Upper lobe of right lung (tissue), 1 donor: ENCODE measurements at regions not wholly inside any gene's neighbourhood (a gene's known extent, or its start where the extent isn't known, plus 50 kb on each side); places are given as distances from the start of the nearest gene placed in this dataset.
"Not testable (repeated sequence)": the region's sequence is repeated elsewhere in the genome, so short reads cannot be mapped to it uniquely, and the experiment has no call there.

ENCODE experiments used
- ATAC-seq: fragments of 200-7000 bp; cut with Tn5 transposase; one replicate; pipeline ENCODE4 v1.9.1; 2020; ENCODE audit warnings: mild to moderate bottlenecking, moderate library complexity
- DNase-seq: peaks from one replicate; pipeline ENCODE4 v3.0.0-alpha.2; 2020
- H3K27ac ChIP-seq: fragments of 200-600 bp; one replicate; pipeline ENCODE4 v1.8.0; 2022
- H3K27me3 ChIP-seq: fragments of 200-600 bp; one replicate; pipeline ENCODE4 v1.8.0; 2022; ENCODE audit warnings: mild to moderate bottlenecking
- H3K36me3 ChIP-seq: fragments of 200-600 bp; one replicate; pipeline ENCODE4 v1.8.0; 2022
- H3K4me1 ChIP-seq: fragments of 200-600 bp; one replicate; pipeline ENCODE4 v1.8.0; 2022
- H3K4me3 ChIP-seq: fragments of 200-600 bp; one replicate; pipeline ENCODE4 v1.8.0; 2022; ENCODE audit warnings: mild to moderate bottlenecking
- H3K9me3 ChIP-seq: fragments of 200-600 bp; one replicate; pipeline ENCODE4 v1.8.0; 2022
- intact Hi-C: fragments of 100-400 bp; cut with DNase I; formaldehyde crosslinking; loops from one replicate; pipeline ENCODE4 v1.11.0; 2022
- TF ChIP-seq, protein P1 (sequence below): fragments of 200-600 bp; IDR thresholded peaks from one replicate; pipeline ENCODE4 v1.8.0; 2022; ENCODE audit warnings: antibody characterized with exemption
- donor health status: DM: no; HTN: yes; CAD: no; lungs with severe emphysema.

DNA sequence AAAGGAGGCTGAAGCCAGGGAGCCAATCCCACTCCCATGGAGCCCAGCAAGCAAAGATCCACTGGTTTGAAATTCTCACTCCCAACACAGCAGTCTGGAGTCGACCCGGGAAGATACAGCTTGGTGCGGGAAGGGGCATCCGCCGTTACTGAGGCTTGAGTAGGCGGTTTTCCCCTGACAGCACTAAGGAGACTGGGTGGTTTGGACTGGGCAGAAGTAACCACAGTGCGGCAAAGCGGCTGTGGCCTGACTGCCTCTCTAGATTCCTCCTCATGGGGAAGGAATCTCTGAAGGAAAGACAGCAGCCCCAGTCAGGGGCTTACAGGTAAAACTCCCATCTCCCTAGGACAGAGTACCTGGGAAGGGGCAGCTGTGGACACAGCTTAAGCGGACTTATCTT lies 261.6 kb upstream of the KYNU start:
- no peaks in the 10 kb centered on the region for H3K27me3 ChIP-seq
- ATAC-seq (no peak), DNase-seq (no peak)
- no peak overlapping the region for H3K27ac ChIP-seq
- no peaks in the 10 kb centered on the region for H3K36me3 ChIP-seq
- H3K4me1 ChIP-seq, result no peaks in the 10 kb centered on the region
- H3K4me3 ChIP-seq, result no peak overlapping the region
- intact Hi-C loops, result no loop called here
- TF ChIP-seq, protein P1, sequence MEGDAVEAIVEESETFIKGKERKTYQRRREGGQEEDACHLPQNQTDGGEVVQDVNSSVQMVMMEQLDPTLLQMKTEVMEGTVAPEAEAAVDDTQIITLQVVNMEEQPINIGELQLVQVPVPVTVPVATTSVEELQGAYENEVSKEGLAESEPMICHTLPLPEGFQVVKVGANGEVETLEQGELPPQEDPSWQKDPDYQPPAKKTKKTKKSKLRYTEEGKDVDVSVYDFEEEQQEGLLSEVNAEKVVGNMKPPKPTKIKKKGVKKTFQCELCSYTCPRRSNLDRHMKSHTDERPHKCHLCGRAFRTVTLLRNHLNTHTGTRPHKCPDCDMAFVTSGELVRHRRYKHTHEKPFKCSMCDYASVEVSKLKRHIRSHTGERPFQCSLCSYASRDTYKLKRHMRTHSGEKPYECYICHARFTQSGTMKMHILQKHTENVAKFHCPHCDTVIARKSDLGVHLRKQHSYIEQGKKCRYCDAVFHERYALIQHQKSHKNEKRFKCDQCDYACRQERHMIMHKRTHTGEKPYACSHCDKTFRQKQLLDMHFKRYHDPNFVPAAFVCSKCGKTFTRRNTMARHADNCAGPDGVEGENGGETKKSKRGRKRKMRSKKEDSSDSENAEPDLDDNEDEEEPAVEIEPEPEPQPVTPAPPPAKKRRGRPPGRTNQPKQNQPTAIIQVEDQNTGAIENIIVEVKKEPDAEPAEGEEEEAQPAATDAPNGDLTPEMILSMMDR, result no peak
- H3K9me3 ChIP-seq, result no peaks in the 10 kb centered on the region

DNA sequence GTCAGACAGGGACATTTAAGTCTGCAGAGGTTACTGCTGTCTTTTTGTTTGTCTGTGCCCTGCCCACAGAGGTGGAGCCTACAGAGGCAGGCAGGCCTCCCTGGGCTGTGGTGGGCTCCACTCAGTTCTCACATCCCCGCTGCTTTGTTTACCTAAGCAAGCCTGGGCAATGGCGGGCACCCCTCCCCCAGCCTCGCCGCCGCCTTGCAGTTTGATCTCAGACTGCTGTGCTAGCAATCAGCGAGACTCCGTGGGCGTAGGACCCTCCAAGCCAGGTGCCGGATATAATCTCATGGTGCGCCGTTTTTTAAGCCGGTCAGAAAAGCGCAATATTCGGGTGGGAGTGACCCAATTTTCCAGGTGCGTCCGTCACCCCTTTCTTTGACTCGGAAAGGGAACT lies 264.3 kb upstream of the KYNU start:
- ATAC-seq, intact Hi-C loops, H3K9me3 ChIP-seq: not testable (repeated sequence)

DNA sequence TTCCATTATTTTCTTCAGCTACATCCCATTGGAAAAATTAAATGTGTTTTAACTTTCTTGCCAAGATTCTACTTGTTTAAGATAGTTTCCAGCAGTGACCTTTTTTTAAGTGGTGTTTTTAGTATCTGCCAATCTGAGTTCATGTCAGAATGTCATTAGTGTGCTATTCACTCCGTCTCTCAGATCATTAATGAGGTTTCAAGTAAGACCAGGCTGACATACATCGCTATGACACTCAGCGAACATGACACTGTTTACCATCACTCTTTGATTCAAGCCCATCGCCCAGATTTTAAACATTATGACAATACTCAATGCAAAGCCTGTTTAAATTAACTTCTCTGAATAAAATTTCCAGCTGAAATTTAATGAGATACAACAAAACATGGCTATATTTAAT lies 272.0 kb upstream of the KYNU start:
- H3K27me3 ChIP-seq, result no peaks in the 10 kb centered on the region

More for the DNA sequence above, 264.3 kb upstream of the KYNU start:
- not testable (repeated sequence) for H3K4me3 ChIP-seq, H3K36me3 ChIP-seq, H3K27me3 ChIP-seq, DNase-seq, H3K4me1 ChIP-seq, H3K27ac ChIP-seq

DNA sequence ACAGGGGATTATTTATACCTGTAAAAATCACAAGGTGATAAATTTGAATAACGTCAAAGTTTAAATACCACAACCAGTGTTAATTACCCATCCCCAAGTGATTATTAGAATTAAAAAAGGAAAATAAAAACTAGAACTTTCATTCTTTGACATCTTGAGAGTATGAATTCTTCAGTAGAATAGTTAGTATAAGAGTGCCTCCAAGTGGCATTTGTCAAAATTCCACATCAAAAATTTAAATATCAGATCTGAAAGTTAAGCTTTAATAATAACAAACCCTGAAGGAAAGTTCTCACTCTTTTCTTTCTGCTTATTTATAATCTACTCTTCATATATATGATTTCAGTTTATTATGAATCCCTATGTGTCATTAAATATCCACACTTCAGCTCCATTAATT lies 273.7 kb upstream of the KYNU start:
- TF ChIP-seq, protein P1, result no peak
- H3K27ac ChIP-seq, result no peak overlapping the region
- intact Hi-C loops, result no loop called here
- H3K4me3 ChIP-seq, result no peak overlapping the region
- no peaks in the 10 kb centered on the region for H3K36me3 ChIP-seq
- H3K4me1 ChIP-seq, result no peaks in the 10 kb centered on the region
- no peaks in the 10 kb centered on the region for H3K27me3 ChIP-seq
- ATAC-seq (no peak), DNase-seq (no peak)
- H3K9me3 ChIP-seq, result no peaks in the 10 kb centered on the region

More for the DNA sequence above, 272.0 kb upstream of the KYNU start:
- Histone ChIP-seq H3K9me3 (no peaks in the 10 kb centered on the region), H3K4me1 (no peaks in the 10 kb centered on the region), H3K4me3 (no peak overlapping the region), H3K27ac (no peak overlapping the region), H3K36me3 (no peaks in the 10 kb centered on the region)
- no peak for DNase-seq
- intact Hi-C loops, result no loop called here
- ATAC-seq, result no peak
- TF ChIP-seq, protein P1, result no peak

DNA sequence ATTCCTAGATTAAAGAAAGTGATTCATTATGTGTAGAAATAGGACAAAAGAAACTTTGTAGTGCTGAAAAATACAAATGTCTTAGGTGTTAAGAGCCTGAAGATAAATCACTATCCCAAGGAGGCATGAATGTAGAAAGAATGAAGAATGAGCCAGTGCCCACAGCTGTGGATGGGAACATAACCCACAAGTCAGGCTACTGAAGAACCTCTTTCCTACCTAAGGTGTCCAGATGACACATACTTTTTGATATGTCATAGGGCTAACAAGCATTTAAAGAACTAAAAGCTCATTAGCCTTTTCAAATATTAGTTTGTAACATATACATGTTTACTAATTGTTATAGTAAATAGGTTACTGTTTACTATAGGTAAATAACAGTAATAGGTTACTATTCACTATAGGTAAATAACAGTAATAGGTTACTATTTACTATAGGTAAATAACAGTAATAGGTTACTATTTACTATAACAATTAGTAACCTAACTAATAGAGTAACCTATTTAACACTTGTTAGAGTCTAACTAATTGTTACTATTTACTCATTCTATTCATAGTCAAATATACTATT lies 275.0 kb upstream of the KYNU start:
- Histone ChIP-seq H3K36me3 (no peaks in the 10 kb centered on the region), H3K4me3 (no peak overlapping the region), H3K27ac (no peak overlapping the region), H3K4me1 (no peaks in the 10 kb centered on the region), H3K9me3 (no peaks in the 10 kb centered on the region), H3K27me3 (no peaks in the 10 kb centered on the region)
- TF ChIP-seq, protein P1, result no peak
- ATAC-seq, result no peak
- intact Hi-C loops, result no loop called here
- no peak for DNase-seq

DNA sequence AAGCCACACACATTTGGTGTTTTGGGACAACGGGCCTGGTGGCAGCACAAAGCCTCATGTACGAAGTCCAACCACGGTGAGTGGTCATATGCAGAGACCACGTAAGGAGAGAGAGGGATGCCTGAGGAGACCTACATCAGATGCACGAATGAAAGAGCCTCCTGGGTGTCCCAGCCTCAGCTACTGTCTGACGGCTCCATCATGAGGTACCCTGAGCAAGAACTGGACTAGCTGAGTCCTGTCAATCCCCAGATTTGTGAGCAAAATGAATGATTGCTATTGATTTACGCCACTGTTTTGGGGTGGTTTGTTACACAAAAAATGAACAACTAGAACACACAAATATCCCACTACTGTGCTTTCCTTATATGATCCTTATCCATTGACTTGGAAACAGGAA lies 275.7 kb upstream of the KYNU start:
- Histone ChIP-seq H3K9me3 (no peaks in the 10 kb centered on the region), H3K4me3 (no peak overlapping the region), H3K27me3 (no peaks in the 10 kb centered on the region), H3K36me3 (no peaks in the 10 kb centered on the region), H3K4me1 (no peaks in the 10 kb centered on the region), H3K27ac (no peak overlapping the region)
- DNase-seq (no peak), ATAC-seq (no peak)
- TF ChIP-seq, protein P1, result no peak
- intact Hi-C loops, result no loop called here
